ENCODE measurements at regions not wholly inside any gene's neighbourhood (a gene's known extent, or its start where the extent isn't known, plus 50 kb on each side); places are given as distances from the start of the nearest gene placed in this dataset.

DNA sequence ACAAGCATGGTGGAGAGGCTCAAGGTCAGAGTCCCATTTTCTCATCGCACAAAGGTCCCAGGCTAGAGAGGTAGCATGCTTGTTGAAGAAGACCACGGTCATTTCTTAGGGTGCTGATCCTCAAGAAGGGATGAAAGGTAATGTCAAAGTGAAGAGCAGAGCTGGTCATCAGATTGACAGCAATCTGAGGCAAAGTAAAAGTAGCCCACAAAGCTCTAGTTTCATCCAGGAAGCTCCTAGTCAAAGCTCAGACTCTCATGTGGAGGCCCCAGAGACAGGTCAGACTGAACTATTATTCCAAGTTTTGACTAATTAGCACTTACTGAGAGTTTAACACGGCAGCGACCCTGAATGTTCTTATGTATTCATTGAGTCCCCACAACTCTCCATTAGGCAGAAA lies 270.6 kb downstream of the RPS29 start:
- no peaks in the 10 kb centered on the region for H3K4me1 ChIP-seq (replicated peaks; ENCODE audit: insufficient read depth)
- ChIA-PET CTCF (no interaction called here), POLR2A (ENCODE audit: unreplicated experiment) (no interaction called here)
- TF ChIP-seq, protein P1, sequence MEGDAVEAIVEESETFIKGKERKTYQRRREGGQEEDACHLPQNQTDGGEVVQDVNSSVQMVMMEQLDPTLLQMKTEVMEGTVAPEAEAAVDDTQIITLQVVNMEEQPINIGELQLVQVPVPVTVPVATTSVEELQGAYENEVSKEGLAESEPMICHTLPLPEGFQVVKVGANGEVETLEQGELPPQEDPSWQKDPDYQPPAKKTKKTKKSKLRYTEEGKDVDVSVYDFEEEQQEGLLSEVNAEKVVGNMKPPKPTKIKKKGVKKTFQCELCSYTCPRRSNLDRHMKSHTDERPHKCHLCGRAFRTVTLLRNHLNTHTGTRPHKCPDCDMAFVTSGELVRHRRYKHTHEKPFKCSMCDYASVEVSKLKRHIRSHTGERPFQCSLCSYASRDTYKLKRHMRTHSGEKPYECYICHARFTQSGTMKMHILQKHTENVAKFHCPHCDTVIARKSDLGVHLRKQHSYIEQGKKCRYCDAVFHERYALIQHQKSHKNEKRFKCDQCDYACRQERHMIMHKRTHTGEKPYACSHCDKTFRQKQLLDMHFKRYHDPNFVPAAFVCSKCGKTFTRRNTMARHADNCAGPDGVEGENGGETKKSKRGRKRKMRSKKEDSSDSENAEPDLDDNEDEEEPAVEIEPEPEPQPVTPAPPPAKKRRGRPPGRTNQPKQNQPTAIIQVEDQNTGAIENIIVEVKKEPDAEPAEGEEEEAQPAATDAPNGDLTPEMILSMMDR (conservative IDR thresholded peaks at IDR 0.05): no peak
- TF ChIP-seq EZH2 (IDR thresholded peaks at IDR 0.05; ENCODE audit: low read depth): no peak
- H4K20me1 ChIP-seq (ENCODE audit: insufficient read depth): no peaks in the 10 kb centered on the region
- BruUV-seq (replicated peaks): no TSS peak
- DNase-seq: no peak
- no peak overlapping the region for H2AFZ ChIP-seq
- no peak overlapping the region for H3K27ac ChIP-seq
- H3F3A ChIP-seq (ENCODE audit: insufficient read depth, low read depth): no peaks in the 10 kb centered on the region
- no peaks in the 10 kb centered on the region for H3K9me3 ChIP-seq (ENCODE audit: insufficient read depth, low read depth)
- no peaks in the 10 kb centered on the region for H3K79me2 ChIP-seq (ENCODE audit: low read depth)
- no peaks in the 10 kb centered on the region for H3K36me3 ChIP-seq (ENCODE audit: low read depth)
- no peaks in the 10 kb centered on the region for H3K27me3 ChIP-seq (ENCODE audit: insufficient read depth, low read depth)
- no peak overlapping the region for H3K4me2 ChIP-seq
- no peak overlapping the region for H3K4me3 ChIP-seq
- H3K9me2 ChIP-seq (ENCODE audit: insufficient read depth): no peaks in the 10 kb centered on the region
- intact Hi-C loops (cut with micrococcal nuclease; ENCODE audit: unreplicated experiment): no loop called here

DNA sequence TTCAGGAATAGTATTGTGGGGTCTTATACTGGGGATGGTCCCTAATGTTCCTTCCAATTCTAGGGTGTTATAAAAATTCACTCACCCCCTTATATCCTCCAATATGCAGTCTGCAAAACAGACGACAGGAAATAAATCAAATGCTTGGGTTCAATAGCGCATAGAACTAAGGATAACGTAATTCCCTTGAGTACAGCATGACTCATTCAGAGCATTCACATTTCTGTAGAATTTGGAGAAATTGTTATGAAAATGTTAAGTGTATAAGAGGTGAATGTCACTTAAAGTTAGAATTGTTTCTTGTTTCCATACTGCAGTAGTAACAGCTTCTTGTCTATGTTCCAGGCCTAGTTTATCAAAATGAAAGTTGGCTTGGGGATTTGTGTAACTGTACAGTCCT lies 271.4 kb downstream of the RPS29 start:
- H3F3A ChIP-seq (ENCODE audit: insufficient read depth, low read depth): no peaks in the 10 kb centered on the region
- intact Hi-C loops (cut with micrococcal nuclease; ENCODE audit: unreplicated experiment): no loop called here
- H3K4me1 ChIP-seq (replicated peaks; ENCODE audit: insufficient read depth): no peaks in the 10 kb centered on the region
- H3K9me2 ChIP-seq (ENCODE audit: insufficient read depth): no peaks in the 10 kb centered on the region
- H3K9me3 ChIP-seq (ENCODE audit: insufficient read depth, low read depth): no peaks in the 10 kb centered on the region
- no peak overlapping the region for H3K4me3 ChIP-seq
- no peak overlapping the region for H3K27ac ChIP-seq
- TF ChIP-seq EZH2 (IDR thresholded peaks at IDR 0.05; ENCODE audit: low read depth): no peak
- TF ChIP-seq, protein P1 (conservative IDR thresholded peaks at IDR 0.05): no peak
- POLR2A ChIA-PET (ENCODE audit: unreplicated experiment): no interaction called here
- H3K79me2 ChIP-seq (ENCODE audit: low read depth): no peaks in the 10 kb centered on the region
- BruUV-seq (replicated peaks): no TSS peak
- no peak overlapping the region for H2AFZ ChIP-seq
- H3K4me2 ChIP-seq: no peak overlapping the region
- H3K36me3 ChIP-seq (ENCODE audit: low read depth): no peaks in the 10 kb centered on the region
- no peaks in the 10 kb centered on the region for H4K20me1 ChIP-seq (ENCODE audit: insufficient read depth)
- CTCF ChIA-PET: no interaction called here
- H3K27me3 ChIP-seq (ENCODE audit: insufficient read depth, low read depth): no peaks in the 10 kb centered on the region
- DNase-seq: no peak

DNA sequence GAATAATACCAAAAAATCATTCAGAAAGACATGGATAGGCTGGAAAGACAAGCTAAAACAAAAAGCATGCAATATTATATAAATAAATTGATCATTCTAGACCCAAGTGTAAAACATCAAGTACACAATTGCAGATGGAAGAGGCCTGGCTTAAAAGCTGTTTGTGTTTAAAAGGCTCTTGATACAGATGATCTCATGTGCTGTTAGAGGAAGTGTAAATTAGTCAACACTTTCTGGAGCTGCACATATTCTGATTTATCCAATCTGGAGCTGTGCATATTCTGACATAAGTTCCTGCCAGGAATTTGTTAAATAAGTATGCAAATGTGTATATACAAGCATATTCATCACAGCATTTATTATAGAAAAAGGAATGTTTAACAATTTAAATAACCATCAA lies 273.1 kb downstream of the RPS29 start:
- Histone ChIP-seq H3K4me1 (replicated peaks; ENCODE audit: insufficient read depth) (no peaks in the 10 kb centered on the region), H3K4me3 (no peak overlapping the region), H4K20me1 (ENCODE audit: insufficient read depth) (no peaks in the 10 kb centered on the region), H2AFZ (no peak overlapping the region), H3K4me2 (no peak overlapping the region), H3K27ac (no peak overlapping the region), H3K9me3 (ENCODE audit: insufficient read depth, low read depth) (no peaks in the 10 kb centered on the region), H3K79me2 (ENCODE audit: low read depth) (no peaks in the 10 kb centered on the region), H3K36me3 (ENCODE audit: low read depth) (no peaks in the 10 kb centered on the region), H3K9me2 (ENCODE audit: insufficient read depth) (no peaks in the 10 kb centered on the region), H3F3A (ENCODE audit: insufficient read depth, low read depth) (no peaks in the 10 kb centered on the region), H3K27me3 (ENCODE audit: insufficient read depth, low read depth) (no peaks in the 10 kb centered on the region)
- no TSS peak for BruUV-seq (replicated peaks)
- intact Hi-C loops (cut with micrococcal nuclease; ENCODE audit: unreplicated experiment): no loop called here
- POLR2A ChIA-PET (ENCODE audit: unreplicated experiment): no interaction called here
- CTCF ChIA-PET: no interaction called here
- DNase-seq: no peak
- TF ChIP-seq, protein P1 (conservative IDR thresholded peaks at IDR 0.05): no peak
- no peak for TF ChIP-seq EZH2 (IDR thresholded peaks at IDR 0.05; ENCODE audit: low read depth)

Data from PC-9 (cell line).